GM19397 (cell line): ENCODE measurements at regions not wholly inside any gene's neighbourhood (a gene's known extent, or its start where the extent isn't known, plus 50 kb on each side); places are given as distances from the start of the nearest gene placed in this dataset.

ENCODE experiments used
- ATAC-seq: cut with Tn5 transposase; IDR thresholded peaks from one replicate; pipeline ENCODE4 v1.9.1; 2021; ENCODE audit warnings: mild to moderate bottlenecking, moderate library complexity; ENCODE audit not compliant: unreplicated experiment

GRCh38 chr16:86921289-86921688, 342.9 kb downstream of the FOXL1 start:
- ATAC-seq, result no peak

GRCh38 chr16:86922311-86922710, 344.0 kb downstream of the FOXL1 start:
- ATAC-seq, result no peak

- no peak for ATAC-seq
Observed at GRCh38 chr16:86923656-86924055, 345.3 kb downstream of the FOXL1 start.

GRCh38 chr16:86924537-86924936, 346.2 kb downstream of the FOXL1 start:
- no peak for ATAC-seq

GRCh38 chr16:86925067-86925791, 346.9 kb downstream of the FOXL1 start:
- no peak for ATAC-seq

- no peak for ATAC-seq
Observed at GRCh38 chr16:86926181-86927094, 348.1 kb downstream of the FOXL1 start.

- ATAC-seq, result no peak
Observed at GRCh38 chr16:86927699-86928098, 349.4 kb downstream of the FOXL1 start.

- no peak for ATAC-seq
Observed at GRCh38 chr16:86928523-86929011, 350.2 kb downstream of the FOXL1 start.

GRCh38 chr16:86929057-86929871, 350.9 kb downstream of the FOXL1 start:
- ATAC-seq, result no peak

- no peak for ATAC-seq
Observed at GRCh38 chr16:86930001-86930400, 351.7 kb downstream of the FOXL1 start.

GRCh38 chr16:86930663-86931373, 352.5 kb downstream of the FOXL1 start:
- no peak for ATAC-seq

GRCh38 chr16:86931410-86931941, 353.1 kb downstream of the FOXL1 start:
- no peak for ATAC-seq

- ATAC-seq, result no peak
Observed at GRCh38 chr16:86932130-86932982, 354.0 kb downstream of the FOXL1 start.

- no peak for ATAC-seq
Observed at GRCh38 chr16:86934581-86935375, 356.4 kb downstream of the FOXL1 start.

- ATAC-seq, result no peak
Observed at GRCh38 chr16:86939609-86940008, 361.3 kb downstream of the FOXL1 start.

- ATAC-seq, result no peak
Observed at GRCh38 chr16:86941731-86942130, 363.4 kb downstream of the FOXL1 start.

- no peak for ATAC-seq
Observed at GRCh38 chr16:86942151-86943051, 364.1 kb downstream of the FOXL1 start.
